Fibroblast of skin of left biceps (primary cell): ENCODE measurements at regions not wholly inside any gene's neighbourhood (a gene's known extent, or its start where the extent isn't known, plus 50 kb on each side); places are given as distances from the start of the nearest gene placed in this dataset.

Experiments used
- DNase-seq, 2 experiments: peaks; one replicate each; pipeline ENCODE4 v3.0.0-alpha.2; 2013; ENCODE audit warnings: low read depth in 2 of 2

DNA sequence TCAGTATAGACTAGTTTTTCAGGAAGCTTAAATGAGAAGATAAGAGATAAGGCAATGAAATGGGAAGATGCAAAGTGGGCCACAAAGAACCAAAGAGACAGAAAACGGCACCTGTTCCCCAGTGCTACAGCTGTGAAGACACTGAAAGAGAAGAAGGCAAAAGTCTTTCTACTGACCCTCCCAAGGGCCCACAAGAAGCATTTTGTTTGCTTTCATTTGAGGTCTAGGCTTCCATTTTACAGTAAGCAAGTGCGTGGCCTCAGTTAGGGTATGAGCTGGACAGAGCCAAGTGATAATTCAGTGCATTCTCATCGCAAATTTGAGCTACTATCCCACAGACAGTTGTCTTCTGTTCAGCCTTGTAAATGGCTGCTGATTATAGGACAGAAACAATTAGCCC, 53.4 kb upstream of the STK17B start:
- no peak for DNase-seq

- DNase-seq, result no peak
Observed at GRCh38 chr2:196225213-196225612, 53.8 kb upstream of the STK17B start.

DNA sequence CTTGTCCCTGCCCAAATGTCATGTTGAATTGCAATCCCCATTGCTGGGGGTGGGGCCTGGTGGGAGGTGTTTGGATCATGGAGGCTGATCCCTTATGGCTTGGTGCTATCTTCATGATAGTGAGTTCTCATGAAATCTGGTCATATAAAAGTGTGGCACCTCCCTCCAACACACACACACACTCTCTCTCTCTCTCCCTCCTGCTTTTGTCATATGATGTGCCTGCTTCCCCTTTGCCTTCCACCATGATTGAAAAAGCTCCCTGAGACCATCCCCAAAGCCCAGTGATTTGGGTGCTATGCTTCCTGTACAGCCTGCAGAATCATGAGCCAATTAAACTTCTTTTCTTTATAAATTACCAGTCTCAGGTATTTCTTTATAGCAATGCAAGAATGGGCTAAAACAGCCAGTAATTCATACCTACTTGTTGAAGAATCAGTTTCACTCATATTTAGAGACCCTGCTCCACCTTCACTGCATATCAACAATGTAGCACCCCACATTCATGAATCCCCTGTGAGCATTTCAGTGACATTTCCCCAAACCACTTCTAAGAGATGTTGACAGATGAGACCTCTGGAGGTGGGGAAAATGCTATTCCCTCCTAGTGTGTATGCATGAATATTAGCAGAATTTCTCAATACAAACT, 54.8 kb upstream of the STK17B start:
- DNase-seq, result no peak

GRCh38 chr2:196226707-196227065, 55.3 kb upstream of the STK17B start:
- DNase-seq, result no peak

- DNase-seq, result no peak
Observed at GRCh38 chr2:196229013-196229412, 57.6 kb upstream of the STK17B start.

GRCh38 chr2:196230061-196230854, 58.9 kb upstream of the STK17B start:
- DNase-seq, result no peak

DNA sequence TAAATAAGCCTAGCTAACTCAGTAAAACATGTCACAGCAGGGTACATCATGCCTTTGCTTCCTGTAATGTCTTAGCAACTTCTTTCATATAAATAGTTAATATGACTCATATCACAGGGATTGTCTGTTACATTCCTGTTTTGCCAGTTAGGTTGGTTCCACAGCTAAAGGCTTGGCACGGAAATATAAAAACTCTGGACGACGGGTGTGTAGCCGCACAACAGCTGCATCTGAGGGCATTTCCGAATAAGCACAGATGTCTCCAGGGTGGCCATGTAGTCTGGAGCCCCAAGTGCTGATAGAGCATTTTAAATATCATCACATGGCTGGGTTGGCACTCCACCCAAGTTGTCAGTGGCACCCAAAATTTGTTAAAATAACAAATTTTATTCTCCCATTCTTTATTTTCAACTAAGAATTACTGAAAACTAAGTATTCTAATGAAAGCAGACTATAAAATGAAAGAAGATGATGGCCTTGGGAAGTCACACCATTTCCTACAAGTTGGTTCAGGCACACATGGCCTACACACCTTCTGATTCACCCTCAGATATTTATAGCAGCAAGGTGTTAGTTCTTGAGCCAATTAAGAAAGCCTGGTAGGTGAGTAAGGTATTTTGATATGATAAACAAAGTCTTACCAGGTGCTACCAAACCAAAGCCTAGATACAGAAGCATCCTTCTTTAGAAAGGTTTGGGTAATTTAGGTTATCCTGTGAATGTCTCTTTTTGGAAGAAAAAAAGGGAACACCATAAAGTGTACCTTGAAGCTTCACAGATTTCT, 61.8 kb upstream of the STK17B start:
- no peak for DNase-seq

DNA sequence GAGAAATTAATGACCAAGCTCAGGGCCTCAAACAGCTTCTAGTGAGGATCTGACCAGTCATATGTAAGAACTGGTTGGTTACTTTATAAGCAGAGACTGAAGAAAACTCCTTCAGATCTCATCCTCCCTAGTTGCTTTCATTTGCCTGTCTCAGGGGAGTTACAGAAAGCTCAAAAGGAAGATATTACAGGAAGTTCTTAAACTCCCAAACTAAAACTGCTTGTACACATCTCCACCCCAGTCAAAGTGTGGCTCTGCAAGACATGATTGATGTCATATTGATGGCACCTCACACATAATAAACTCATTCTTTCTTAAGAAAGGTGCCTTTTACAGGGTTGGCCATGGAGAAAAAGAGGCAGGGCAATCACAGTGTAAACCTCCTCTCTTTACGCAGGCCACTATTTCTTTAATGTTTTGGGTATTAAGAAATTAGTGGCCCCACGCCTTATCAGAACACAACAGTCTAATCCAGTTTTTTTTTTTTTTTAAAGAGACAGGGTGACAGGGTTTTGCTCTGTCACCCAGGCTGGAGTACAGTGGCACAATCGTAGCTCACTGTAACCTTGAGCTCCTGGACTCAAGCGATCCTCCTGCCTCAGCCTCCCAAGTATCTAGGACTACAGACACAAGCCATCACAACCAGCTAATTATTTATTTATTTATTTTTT, 62.6 kb upstream of the STK17B start:
- DNase-seq, result no peak

GRCh38 chr2:196234672-196235071, 63.3 kb upstream of the STK17B start:
- no peak for DNase-seq

- no peak for DNase-seq
Observed at GRCh38 chr2:196238836-196239380, 67.5 kb upstream of the STK17B start.

GRCh38 chr2:196239622-196240587, 68.5 kb upstream of the STK17B start:
- DNase-seq, result no peak

DNA sequence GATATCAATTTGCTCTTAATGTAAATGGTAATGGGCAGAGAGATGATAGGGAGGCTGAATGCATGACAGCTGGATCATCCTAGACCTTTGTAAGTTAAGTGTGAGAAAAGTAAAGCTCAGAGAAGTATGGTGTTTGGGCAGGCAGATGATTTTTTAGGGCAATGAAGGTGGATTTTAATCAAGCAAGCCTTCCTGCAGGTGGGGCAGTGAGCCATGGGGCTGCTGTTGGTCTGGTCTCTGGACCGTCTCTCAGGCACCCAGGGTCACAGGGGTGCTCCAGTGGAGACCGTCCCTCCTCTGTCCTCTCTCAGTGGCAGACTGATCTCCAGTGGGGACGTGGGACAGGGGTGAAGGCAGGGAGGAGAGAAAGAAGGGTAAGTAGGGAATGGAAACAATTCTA, 69.8 kb upstream of the STK17B start:
- DNase-seq, result no peak

DNA sequence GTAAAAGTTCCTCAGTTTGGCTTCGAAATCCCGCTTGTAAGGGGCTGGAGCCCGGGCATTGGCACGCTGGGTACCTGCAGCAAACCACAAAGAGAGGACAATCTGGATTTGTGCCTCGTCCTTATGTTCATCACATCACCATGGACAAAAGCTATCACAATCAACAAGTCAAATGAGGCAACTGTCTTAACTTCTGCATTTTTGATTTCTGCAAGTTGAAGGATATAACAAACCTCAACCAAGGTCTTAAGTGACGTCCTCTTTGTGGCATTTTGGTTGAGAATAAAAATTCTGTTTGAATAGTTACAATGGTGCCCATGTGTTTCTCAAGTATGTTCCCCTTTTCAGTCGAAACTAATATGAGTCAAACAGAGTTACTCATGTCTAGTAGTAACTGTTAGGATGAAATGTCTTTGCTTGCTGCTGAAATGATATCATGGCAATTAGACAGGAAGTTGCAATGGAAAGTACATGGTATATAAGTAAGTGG, 70.8 kb upstream of the STK17B start:
- DNase-seq, result no peak

DNA sequence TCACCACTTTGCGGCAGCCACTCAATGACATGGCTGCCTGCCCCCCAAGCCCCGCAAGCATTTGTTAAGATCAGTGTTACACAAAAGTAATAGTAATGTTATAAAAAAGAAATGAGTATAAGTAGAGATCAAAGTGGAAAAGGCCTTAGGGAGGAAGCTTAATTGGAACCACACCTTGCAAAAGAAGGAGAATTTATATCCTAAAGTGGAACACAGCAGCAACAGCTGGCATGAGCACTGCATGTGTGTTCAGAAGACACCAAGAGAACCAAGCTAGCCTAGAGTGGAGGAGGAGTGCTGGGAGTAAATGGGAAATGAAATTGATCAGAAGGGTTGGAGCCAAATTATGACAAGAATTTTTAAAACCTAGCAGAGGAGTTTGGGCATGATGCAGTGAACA, 73.1 kb upstream of the STK17B start:
- DNase-seq, result no peak

DNA sequence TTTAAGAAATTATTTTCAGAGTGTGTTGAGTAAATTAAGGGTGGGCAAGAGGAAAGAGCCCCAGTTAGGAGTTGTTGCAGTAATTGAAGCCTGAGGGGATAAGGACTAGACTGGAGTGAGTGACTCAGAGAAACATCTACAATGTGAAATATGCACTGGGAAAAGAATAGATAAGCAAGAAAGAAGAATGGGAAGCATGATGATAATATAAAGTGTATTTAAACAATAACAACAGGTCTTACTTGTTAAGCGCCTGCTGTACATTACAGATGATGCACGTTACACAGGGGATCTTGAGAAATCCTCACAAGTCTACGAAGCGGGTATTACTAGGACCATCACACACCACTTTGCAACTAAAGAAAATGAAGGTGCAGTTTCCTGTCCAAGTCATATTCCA, 73.6 kb upstream of the STK17B start:
- no peak for DNase-seq

DNA sequence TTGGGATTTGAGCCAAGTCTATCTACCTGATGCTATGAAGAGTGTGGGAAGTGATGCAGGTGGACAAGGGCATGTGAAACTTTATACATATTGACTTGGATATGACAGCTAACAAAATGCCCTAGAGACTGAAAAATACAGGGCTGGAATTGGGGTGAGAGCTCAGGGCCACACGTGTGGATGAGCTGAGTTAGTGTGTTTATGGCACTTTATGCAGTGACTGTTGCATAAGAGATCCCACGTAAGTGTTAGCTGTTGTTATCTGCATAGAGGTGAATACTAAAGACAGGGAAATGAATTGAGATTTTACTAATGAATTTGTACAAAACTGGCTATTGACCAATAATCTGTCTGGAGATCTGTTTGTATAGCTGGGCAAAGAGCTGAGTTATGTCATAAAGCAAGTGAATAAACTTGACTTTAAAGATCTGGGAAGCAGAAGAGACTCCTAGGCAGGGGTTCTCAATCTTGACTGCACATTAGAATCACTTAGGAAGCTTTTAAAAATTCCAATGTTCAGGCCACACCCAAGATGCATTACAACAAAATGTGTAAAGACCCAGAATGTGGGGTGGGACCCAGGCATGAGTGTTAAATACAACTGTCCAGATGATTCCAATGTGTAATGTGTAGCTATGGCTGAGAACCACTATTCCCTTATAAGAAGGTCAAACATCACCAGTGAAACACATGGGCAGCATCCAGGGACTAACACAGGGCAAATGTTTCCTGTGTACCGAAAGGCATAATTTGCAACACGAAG, 74.2 kb upstream of the STK17B start:
- DNase-seq, result no peak

- no peak for DNase-seq
Observed at GRCh38 chr2:196247114-196247975, 76.0 kb upstream of the STK17B start.

DNA sequence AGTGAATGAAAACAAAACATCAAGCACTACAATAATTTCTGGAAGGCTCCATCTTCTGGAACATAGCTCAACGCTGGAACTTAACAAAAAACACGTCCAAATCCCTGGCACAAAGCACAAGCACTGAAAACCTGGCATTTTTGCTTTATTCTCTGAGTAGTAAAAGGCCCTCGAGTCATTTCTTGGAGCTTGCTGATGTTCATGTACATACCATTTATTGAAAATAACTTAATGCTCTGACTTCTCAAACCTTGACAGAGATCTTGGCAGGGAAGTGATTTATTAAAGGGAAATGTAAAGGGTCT, 76.5 kb upstream of the STK17B start:
- DNase-seq, result no peak

DNA sequence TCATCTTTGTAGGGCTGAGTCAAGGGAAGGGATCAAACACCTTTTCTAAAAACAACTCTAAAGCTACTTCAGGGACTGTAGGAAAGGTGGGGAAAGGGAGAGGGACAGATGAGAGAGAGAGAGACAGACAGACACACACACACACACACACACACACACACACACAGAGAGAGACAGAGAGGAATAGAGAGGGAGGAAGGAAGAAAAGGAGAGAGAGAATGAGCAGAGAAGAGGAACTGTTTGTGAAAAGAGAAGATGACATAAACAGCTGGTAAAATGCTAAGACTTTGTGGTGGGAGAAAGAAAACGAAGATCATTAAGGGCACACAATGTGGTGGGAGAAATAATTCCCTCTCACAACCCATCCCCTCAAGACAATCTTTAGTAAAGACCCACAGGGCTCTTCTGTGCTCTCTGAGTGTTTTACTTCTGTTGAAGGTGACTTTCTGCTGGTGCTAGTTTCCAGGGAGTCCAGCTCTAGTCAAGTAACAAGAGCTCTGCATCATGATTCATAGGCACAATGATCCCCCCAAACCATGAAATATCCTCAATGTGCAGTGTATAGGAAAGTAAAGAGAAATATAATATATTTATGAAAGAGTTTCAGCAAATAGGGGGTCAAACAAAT, 77.2 kb upstream of the STK17B start:
- no peak for DNase-seq
